Sigmoid colon (tissue), 4 donors: ENCODE measurements at regions not wholly inside any gene's neighbourhood (a gene's known extent, or its start where the extent isn't known, plus 50 kb on each side); places are given as distances from the start of the nearest gene placed in this dataset.

Experiments used
- CTCF ChIP-seq, 4 experiments: fragments of 450-650 bp in 3 of 4; fragments of 200-600 bp in 1 of 4; IDR thresholded peaks; one replicate each; pipeline ENCODE4 v1.5.1; 2016 to 2019; ENCODE audit warnings: antibody characterized with exemption in 4 of 4, mild to moderate bottlenecking in 3 of 4, moderate library complexity in 2 of 4
- POLR2AphosphoS5 ChIP-seq, 4 donors: sonication (generic); formaldehyde crosslinking; IDR thresholded peaks; one replicate each; pipeline ENCODE4 v1.6.1; 2017; ENCODE audit warnings: antibody characterized with exemption in 4 of 4

GRCh38 chr5:111953351-111954127 lies 196.5 kb upstream of the NREP start:
- no peak for TF ChIP-seq CTCF (IDR thresholded peaks at IDR 0.05)
- no peak for TF ChIP-seq POLR2AphosphoS5 (IDR thresholded peaks at IDR 0.05)
